Naive thymus-derived CD8-positive, alpha-beta T cell (primary cell): ENCODE measurements at regions not wholly inside any gene's neighbourhood (a gene's known extent, or its start where the extent isn't known, plus 50 kb on each side); places are given as distances from the start of the nearest gene placed in this dataset.

Experiments
- ATAC-seq, 2 donors: fragments of 150-1000 bp; cut with Tn5 transposase in 1 of 2; sonication (Bioruptor Pico), chemical (Tn5 transposase) in 1 of 2; 1 replicate in 1 of 2; 2 replicates in 1 of 2; pipeline ENCODE4 v1.10.0; 2021; ENCODE audit warnings: mild to moderate bottlenecking in 2 of 2, moderate library complexity in 2 of 2
- POLR2A ChIA-PET: fragments of 350-600 bp; sonication (Branson Sonifier 250); formaldehyde crosslinking; loops from one replicate; lab custom pipeline; 2021; ENCODE audit warnings: antibody characterized with exemption; lab: Charles Lee
- DNase-seq, 10 donors: peaks; one replicate each; pipeline versions ENCODE4 v3.0.0 to v3.0.0-alpha.2; 2020 to 2022
- H3K27ac Mint-ChIP-seq, 10 donors: one replicate each; pipeline ENCODE4 v1.8.0; 2020 to 2022; ENCODE audit warnings: mild to moderate bottlenecking in 10 of 10, mixed read lengths in 10 of 10, moderate library complexity in 4 of 10, inconsistent platforms in 1 of 10
- H3K27me3 Mint-ChIP-seq, 5 donors: one replicate each; pipeline ENCODE4 v1.8.0; 2021 to 2022; ENCODE audit warnings: mixed read lengths in 5 of 5
- H3K36me3 Mint-ChIP-seq, 3 donors: one replicate each; pipeline ENCODE4 v1.8.0; 2020 to 2022; ENCODE audit warnings: mixed read lengths in 3 of 3, mild to moderate bottlenecking in 2 of 3, inconsistent platforms in 1 of 3
- H3K4me1 Mint-ChIP-seq, 4 donors: one replicate each; pipeline ENCODE4 v1.8.0; 2021 to 2022; ENCODE audit warnings: mixed read lengths in 4 of 4
- H3K4me3 Mint-ChIP-seq, 10 donors: one replicate each; pipeline ENCODE4 v1.8.0; 2020 to 2022; ENCODE audit warnings: mild to moderate bottlenecking in 10 of 10, mixed read lengths in 10 of 10, moderate library complexity in 6 of 10, inconsistent platforms in 1 of 10
- H3K9me3 Mint-ChIP-seq, 9 donors: one replicate each; pipeline ENCODE4 v1.8.0; 2020 to 2022; ENCODE audit warnings: mixed read lengths in 9 of 9, mild to moderate bottlenecking in 3 of 9, inconsistent platforms in 1 of 9, moderate library complexity in 1 of 9

GRCh38 chr2:16040271-16041010, 100.1 kb downstream of the MYCN start:
- DNase-seq, result no peak
- H3K4me1 Mint-ChIP-seq, result no peaks in the 10 kb centered on the region
- no peak overlapping the region for H3K27ac Mint-ChIP-seq
- POLR2A ChIA-PET, result no interaction called here
- H3K9me3 Mint-ChIP-seq, result no peaks in the 10 kb centered on the region
- no peak for ATAC-seq
- H3K36me3 Mint-ChIP-seq, result no peaks in the 10 kb centered on the region
- H3K4me3 Mint-ChIP-seq, result no peak overlapping the region
- peaks cover 4 to 29% (median 7%) of the 10 kb centered on the region in 5 donors for H3K27me3 Mint-ChIP-seq

- peaks cover 4 to 29% (median 7%) of the 10 kb centered on the region in 5 donors for H3K27me3 Mint-ChIP-seq
- ATAC-seq (no peak), DNase-seq (no peak)
- no peaks in the 10 kb centered on the region for H3K36me3 Mint-ChIP-seq
- H3K4me1 Mint-ChIP-seq, result no peaks in the 10 kb centered on the region
- no peaks in the 10 kb centered on the region for H3K9me3 Mint-ChIP-seq
- no peak overlapping the region for H3K27ac Mint-ChIP-seq
- no peak overlapping the region for H3K4me3 Mint-ChIP-seq
- POLR2A ChIA-PET, result no interaction called here
Observed at GRCh38 chr2:16039823-16040222, 99.5 kb downstream of the MYCN start.

DNA sequence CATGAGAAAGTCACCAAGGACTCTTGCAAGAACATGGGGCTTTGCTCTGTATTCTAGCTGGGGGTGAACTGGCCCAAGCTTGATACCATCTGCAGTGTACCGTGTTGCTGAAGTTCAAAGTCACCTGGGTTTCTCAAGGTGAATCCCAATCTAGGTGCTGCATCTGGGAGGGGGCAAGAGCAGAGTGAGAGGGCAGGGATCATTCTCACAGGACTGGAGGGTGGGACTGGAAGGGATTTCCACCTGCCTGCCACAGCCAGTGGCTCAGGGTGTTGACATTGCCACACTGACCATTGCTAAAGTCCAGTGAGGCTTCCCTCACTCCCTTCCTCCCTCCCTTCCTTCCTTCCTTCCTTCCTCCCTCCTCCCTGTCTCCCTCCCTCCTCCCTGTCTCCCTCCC, 98.7 kb downstream of the MYCN start:
- no peaks in the 10 kb centered on the region for H3K36me3 Mint-ChIP-seq
- H3K27me3 Mint-ChIP-seq, result peaks cover 4 to 29% (median 7%) of the 10 kb centered on the region in 5 donors
- no peak overlapping the region for H3K27ac Mint-ChIP-seq
- H3K9me3 Mint-ChIP-seq, result no peaks in the 10 kb centered on the region
- no peak for DNase-seq
- H3K4me1 Mint-ChIP-seq, result peaks cover 0 to 2% (median 0%) of the 10 kb centered on the region in 4 donors
- ATAC-seq, result no peak
- no peak overlapping the region for H3K4me3 Mint-ChIP-seq
- POLR2A ChIA-PET, result no interaction called here

GRCh38 chr2:16038621-16039020, 98.3 kb downstream of the MYCN start:
- ATAC-seq (no peak), DNase-seq (no peak)
- no peak overlapping the region for H3K4me3 Mint-ChIP-seq
- H3K27ac Mint-ChIP-seq, result no peak overlapping the region
- H3K36me3 Mint-ChIP-seq, result no peaks in the 10 kb centered on the region
- peaks cover 0 to 2% (median 0%) of the 10 kb centered on the region in 4 donors for H3K4me1 Mint-ChIP-seq
- no peaks in the 10 kb centered on the region for H3K9me3 Mint-ChIP-seq
- POLR2A ChIA-PET, result no interaction called here
- peaks cover 4 to 29% (median 7%) of the 10 kb centered on the region in 5 donors for H3K27me3 Mint-ChIP-seq

- Mint-ChIP-seq H3K4me3 (no peak overlapping the region), H3K4me1 (peaks cover 0 to 2% (median 0%) of the 10 kb centered on the region in 4 donors), H3K27ac (no peak overlapping the region), H3K36me3 (no peaks in the 10 kb centered on the region), H3K9me3 (no peaks in the 10 kb centered on the region), H3K27me3 (peaks cover 4 to 29% (median 7%) of the 10 kb centered on the region in 5 donors)
- no peak for ATAC-seq
- POLR2A ChIA-PET, result no interaction called here
- no peak for DNase-seq
Observed at GRCh38 chr2:16037808-16038457, 97.6 kb downstream of the MYCN start.

DNA sequence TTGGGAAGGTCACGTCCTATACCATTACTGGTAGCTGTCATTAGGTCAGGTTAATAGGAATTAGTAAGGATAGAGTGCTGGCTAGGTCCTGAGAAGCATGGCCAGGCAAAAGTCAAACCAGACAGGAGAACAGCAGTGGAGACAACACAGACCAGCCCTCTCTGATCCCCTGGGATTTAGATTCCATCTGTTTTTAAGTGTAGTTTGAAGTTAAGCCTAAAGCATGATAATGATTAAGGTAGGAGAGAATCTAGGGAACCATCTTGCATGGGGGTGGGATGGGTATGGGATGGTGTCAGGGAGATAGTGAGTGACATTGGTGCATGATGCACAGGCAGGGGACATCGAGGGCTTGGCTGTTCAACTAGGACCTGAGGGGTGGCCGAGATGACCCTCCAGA, 96.6 kb downstream of the MYCN start:
- no peak overlapping the region for H3K27ac Mint-ChIP-seq
- peaks cover 4 to 24% (median 5%) of the 10 kb centered on the region in 5 donors for H3K27me3 Mint-ChIP-seq
- no peaks in the 10 kb centered on the region for H3K9me3 Mint-ChIP-seq
- H3K36me3 Mint-ChIP-seq, result no peaks in the 10 kb centered on the region
- DNase-seq (no peak), ATAC-seq (no peak)
- no peak overlapping the region for H3K4me3 Mint-ChIP-seq
- H3K4me1 Mint-ChIP-seq, result peaks cover 0 to 2% (median 0%) of the 10 kb centered on the region in 4 donors
- POLR2A ChIA-PET, result no interaction called here

GRCh38 chr2:16035747-16036745, 95.7 kb downstream of the MYCN start:
- no peak overlapping the region for H3K27ac Mint-ChIP-seq
- no peak overlapping the region for H3K4me3 Mint-ChIP-seq
- no peak for DNase-seq
- no peaks in the 10 kb centered on the region for H3K9me3 Mint-ChIP-seq
- ATAC-seq, result no peak
- POLR2A ChIA-PET, result no interaction called here
- H3K27me3 Mint-ChIP-seq, result peaks cover 0 to 15% (median 2%) of the 10 kb centered on the region in 5 donors
- H3K36me3 Mint-ChIP-seq, result no peaks in the 10 kb centered on the region
- peaks cover 0 to 2% (median 0%) of the 10 kb centered on the region in 4 donors for H3K4me1 Mint-ChIP-seq

DNA sequence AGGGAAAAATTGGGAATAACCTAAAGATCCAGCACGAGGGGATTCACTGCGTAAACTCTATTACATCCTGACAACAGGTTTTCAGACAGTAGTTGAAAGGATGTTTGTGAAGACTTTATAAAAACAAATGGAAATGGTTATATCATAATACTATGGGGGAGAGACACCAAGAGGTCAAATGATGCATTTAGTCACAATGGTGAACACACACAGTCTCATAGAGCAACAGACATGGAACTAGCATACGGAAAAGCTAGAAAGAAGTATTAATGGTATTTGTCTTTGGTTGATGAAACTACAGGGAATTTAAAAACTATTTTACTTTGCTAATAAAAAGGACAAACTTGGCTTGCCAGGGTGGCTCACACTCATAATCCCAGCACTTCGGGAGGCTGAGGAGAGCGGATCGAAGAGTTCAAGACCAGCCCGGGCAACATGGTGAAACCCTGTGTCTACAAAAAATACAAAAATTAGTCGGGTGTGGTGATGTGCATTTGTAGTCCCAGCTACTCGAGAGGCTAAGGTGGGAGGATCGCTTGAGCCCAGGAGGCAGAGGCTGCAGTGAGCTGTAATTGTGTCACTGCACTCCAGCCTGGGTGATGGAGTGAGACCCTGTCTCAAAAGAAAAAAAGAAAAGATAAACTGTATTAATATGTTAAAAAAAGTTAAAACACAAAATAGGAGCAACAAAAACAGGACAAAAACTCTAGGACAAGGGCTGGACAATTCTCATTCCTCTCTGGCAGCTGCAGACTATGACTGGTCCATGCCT, 94.8 kb downstream of the MYCN start:
- Mint-ChIP-seq H3K9me3 (no peaks in the 10 kb centered on the region), H3K27me3 (peaks cover 0 to 6% (median 0%) of the 10 kb centered on the region in 5 donors), H3K36me3 (no peaks in the 10 kb centered on the region), H3K4me3 (no peak overlapping the region), H3K4me1 (peaks cover 0 to 2% (median 0%) of the 10 kb centered on the region in 4 donors), H3K27ac (peak overlapping the region in 1 of 10 donors; percentile 5)
- DNase-seq (no peak), ATAC-seq (no peak)
- POLR2A ChIA-PET, result no interaction called here

- H3K9me3 Mint-ChIP-seq, result no peaks in the 10 kb centered on the region
- peak overlapping the region in 1 of 10 donors; percentile 5 for H3K27ac Mint-ChIP-seq
- no peaks in the 10 kb centered on the region for H3K27me3 Mint-ChIP-seq
- peaks cover 0 to 2% (median 0%) of the 10 kb centered on the region in 4 donors for H3K4me1 Mint-ChIP-seq
- no peak for DNase-seq
- POLR2A ChIA-PET, result no interaction called here
- no peak for ATAC-seq
- H3K4me3 Mint-ChIP-seq, result no peak overlapping the region
- H3K36me3 Mint-ChIP-seq, result no peaks in the 10 kb centered on the region
Observed at GRCh38 chr2:16034151-16034974, 94.0 kb downstream of the MYCN start.

GRCh38 chr2:16033032-16033293, 92.6 kb downstream of the MYCN start:
- H3K27me3 Mint-ChIP-seq, result peaks cover 0 to 3% (median 0%) of the 10 kb centered on the region in 5 donors
- H3K36me3 Mint-ChIP-seq, result no peaks in the 10 kb centered on the region
- H3K4me3 Mint-ChIP-seq, result no peak overlapping the region
- no peak overlapping the region for H3K27ac Mint-ChIP-seq
- H3K9me3 Mint-ChIP-seq, result no peaks in the 10 kb centered on the region
- DNase-seq, result no peak
- peaks cover 0 to 2% (median 0%) of the 10 kb centered on the region in 4 donors for H3K4me1 Mint-ChIP-seq
- POLR2A ChIA-PET, result no interaction called here
- ATAC-seq, result no peak

DNA sequence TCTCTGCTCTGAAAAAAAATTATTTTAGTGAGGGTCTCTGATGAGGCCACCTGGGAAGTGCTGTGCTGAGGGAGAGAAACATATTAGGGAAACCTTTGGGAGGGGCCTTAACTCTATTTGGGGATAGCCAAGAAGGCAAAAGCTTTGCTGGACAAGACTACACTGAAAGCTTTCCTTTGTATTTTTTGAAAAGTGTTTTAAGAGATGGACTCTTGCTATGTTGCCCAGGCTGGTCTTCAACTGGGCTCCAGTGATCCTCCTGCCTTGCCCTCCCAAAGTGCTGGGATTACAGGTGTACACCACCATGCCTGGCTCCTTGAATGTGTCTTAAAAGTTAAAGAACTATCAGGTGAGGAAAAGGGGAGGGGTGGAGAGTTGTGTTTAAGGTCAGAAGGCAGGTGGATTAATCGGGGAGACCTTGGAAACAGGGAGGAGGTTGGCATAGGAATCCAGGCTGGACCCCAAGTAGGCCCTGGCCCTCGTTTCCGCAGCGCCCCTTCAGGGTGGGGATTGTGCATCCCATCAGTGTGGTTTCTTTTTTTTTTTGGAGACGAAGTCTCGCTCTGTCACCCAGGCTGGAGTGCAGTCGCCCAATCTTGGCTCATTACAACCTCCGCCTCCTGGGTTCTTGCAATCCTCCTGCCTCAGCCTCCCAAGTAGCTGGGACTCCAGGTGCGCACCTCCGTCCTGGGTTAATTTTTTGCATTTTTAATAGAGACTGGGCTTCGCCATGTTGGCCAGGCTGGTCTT, 92.1 kb downstream of the MYCN start:
- Mint-ChIP-seq H3K27me3 (peaks cover 0 to 3% (median 0%) of the 10 kb centered on the region in 5 donors), H3K4me3 (no peak overlapping the region), H3K27ac (no peak overlapping the region), H3K36me3 (no peaks in the 10 kb centered on the region), H3K4me1 (peaks cover 0 to 2% (median 0%) of the 10 kb centered on the region in 4 donors), H3K9me3 (no peaks in the 10 kb centered on the region)
- no peak for ATAC-seq
- POLR2A ChIA-PET, result no interaction called here
- DNase-seq, result no peak
